Fibroblast of the conjunctiva (primary cell): ENCODE measurements at regions not wholly inside any gene's neighbourhood (a gene's known extent, or its start where the extent isn't known, plus 50 kb on each side); places are given as distances from the start of the nearest gene placed in this dataset.
"Not testable (repeated sequence)": the region's sequence is repeated elsewhere in the genome, so short reads cannot be mapped to it uniquely, and the experiment has no call there.

Experiments
- DNase-seq: peaks from one replicate; pipeline ENCODE4 v3.0.0-alpha.2; 2010; ENCODE audit warnings: low read depth

DNA sequence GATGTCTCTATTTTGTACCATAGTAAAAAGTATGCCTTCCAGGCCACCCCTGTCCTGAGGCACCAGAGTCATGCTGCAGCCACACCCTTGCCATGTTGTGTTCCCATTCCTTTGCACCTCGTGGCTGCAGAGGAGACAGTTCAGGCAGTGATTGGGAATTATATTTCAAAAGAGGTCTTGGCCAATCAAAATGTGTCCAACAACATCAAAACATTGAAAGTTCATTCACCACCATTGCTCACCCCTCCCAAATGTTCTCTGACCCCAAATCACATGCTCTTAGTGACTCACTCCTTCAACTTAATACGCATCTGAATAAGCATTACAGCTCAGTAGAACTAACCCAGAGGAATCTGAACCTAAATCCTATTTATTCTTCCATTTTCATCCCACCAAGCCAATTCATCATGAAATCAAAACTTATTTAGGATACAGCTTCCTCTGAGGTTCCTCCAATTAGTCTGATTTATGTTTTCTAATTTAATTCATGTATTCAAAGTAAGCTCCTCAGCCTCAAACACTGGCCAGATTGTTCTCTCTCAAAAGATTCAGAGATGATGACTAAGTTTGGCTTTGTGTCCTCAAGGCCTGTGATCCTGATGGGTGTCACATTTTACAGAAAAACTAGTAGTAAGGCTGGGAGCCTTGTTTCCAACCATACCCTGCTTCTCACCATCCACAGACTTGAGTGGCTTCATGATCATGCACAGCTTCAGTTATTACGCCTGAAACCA is 323.2 kb upstream of the INTU start:
- DNase-seq = peak; percentile 49

DNA sequence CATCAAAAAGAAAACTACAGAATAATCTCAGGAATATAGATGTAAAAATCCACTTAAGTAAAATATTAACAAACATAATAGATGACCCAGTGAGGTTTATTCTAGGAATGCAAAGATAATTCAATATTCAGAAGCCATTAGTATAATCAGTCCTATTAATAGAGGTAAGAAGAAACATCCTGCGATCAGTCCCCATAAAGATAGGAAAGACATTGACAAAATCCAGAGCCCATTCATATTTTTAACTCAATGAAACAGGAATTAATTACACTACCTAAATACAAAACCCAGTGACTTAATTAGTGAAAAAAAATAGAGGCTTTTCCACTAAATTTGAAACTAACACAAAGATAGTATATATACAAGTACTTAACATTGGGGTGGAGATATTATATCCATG is 321.4 kb upstream of the INTU start:
- DNase-seq = no peak

DNA sequence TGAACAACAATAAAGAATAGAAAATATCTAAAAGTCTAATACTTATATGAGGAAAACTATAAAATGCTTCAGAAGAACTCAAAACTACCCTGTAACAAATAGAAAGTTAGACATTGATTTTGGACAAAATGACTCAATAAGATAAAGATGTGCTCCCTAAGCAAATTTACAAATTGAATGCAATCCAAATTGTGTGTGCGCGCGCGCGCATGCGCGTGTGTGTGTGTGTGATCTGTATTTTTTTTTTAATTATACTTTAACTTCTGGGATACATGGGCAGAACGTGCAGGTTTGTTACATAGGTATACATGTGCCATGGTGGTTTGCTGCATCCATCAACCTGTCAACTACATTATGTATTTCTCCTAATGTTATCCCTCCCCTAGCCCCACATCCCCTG is 320.8 kb upstream of the INTU start:
- no peak for DNase-seq

DNA sequence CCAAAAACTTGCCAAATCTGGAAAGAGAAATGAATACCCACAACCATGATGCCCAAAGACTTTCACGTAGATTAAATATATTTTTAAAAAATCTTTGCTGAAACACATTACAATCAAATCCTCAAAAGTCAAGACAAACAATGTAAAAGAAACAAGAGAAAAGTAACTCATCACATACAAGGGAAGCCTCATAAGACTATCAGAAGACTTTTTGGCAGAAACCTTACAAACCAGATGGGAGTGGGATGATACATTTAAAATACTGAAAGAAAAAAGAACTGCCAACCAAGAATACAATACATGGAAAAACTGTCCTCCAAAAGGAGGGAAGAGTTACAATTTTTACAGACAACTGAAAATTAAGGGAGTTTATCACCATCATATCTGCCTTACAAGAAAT is 319.0 kb upstream of the INTU start:
- DNase-seq = no peak

DNA sequence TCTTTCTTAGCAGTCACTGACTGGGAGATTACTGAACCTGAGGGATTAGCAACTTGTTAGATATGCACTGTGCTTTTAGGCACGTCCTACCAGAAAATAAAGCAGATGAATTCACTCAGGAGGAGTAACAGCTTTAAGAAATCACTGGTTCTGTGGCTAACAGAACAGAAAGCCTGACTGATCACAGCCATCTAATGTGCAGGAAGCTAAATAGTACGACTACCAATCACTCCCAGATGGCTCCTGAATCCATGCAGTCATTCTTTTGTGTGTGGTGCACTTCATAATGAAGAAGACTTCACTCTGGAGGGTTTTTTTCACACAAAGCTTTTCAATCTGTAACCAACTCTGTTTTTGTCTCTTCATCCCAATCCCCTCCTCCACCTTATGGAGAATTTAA is 305.3 kb upstream of the INTU start:
- DNase-seq = no peak

DNA sequence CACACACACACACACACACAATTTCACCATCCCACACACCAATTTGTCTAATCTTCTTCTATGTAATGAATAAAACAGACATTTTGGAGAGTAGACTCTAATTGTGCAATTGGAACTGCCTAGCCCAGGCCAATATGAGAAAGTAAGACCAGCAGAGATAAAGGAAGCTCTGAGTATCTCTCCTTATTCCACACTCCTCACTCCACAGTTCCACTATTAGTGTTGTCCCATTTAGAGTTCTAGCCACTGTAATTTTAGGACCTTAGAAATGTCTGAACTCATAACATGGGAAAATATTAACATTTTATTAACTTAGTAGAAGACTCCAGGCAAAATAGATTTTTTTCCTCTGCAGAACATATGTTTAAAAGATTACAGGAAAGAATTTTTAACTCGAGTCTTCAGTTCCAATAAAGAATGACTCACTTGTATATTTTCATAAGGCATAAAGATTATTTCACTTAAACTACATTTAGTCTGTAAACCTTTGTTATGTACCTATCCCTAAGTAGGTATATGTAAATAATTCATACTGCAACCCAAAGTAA is 297.6 kb upstream of the INTU start:
- DNase-seq = no peak

DNA sequence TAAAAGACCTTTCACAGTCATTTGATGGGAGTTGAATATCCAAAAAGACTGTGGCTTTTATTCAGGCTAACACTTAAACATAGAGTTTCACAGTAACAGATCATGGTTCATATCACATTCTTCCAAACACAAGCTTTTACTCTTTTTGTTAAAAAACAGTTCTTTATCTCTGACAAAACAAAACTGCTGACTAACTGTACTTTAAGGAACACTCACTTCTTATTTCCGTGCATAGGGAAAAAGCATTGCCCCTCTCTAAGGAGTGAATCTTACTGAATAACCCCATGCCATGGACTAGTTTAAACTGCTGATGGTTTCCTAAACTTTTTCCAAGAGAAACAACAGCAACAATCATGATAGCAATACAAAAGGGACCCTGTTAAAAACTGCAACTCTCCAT is 297.0 kb upstream of the INTU start:
- DNase-seq = no peak

DNA sequence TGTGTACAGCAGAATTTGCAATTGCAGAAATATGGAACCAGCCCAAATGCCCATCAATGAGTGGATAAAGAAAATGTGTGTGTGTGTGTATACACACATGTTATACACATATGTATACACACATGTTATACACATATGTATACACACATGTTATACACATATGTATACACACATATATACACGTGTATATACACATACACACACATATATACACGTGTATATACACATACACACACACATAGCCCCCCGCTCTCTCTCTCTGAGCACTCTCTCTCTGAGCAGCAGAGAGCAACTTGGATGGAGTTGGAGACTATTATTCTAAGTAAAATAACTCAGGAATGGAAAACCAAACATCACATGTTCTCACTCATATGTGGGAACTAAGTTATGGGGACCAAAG is 289.6 kb upstream of the INTU start:
- DNase-seq = not testable (repeated sequence)

DNA sequence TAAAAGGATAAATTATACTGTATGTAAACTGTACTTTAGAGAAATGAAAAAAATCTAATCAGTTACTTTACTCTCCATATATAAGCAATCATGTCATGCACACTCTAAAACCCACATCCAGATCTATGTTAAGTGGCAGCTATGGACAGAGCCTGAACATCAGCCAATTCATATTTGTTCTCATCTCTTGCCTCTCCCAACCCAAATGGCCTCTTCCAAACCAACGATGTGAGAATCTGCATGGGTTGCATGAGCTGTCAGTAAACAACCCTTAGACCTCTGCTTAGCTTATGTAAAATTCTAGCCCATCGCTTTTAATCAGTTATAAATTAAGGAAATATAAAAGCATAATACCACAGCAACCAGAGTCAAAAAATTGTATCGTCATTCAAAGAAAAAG is 288.7 kb upstream of the INTU start:
- DNase-seq = no peak

DNA sequence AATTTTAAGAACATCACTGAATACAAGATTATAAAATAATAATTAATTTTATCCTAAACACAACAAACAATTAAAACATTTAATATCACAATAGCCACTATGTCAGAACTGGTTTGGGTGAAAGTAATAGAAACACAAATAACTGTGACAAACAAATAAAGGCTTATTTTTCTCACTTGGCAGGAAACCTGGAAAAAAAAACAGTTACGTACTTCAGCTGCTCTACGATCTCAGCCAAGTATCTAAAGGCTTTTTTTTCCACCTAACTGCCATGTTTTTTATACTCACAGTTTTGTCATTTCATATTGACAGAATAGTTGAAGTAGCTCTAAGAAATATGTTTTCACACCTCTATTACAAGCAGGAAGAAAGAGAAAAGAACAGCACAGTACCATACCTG is 284.8 kb upstream of the INTU start:
- DNase-seq = no peak

DNA sequence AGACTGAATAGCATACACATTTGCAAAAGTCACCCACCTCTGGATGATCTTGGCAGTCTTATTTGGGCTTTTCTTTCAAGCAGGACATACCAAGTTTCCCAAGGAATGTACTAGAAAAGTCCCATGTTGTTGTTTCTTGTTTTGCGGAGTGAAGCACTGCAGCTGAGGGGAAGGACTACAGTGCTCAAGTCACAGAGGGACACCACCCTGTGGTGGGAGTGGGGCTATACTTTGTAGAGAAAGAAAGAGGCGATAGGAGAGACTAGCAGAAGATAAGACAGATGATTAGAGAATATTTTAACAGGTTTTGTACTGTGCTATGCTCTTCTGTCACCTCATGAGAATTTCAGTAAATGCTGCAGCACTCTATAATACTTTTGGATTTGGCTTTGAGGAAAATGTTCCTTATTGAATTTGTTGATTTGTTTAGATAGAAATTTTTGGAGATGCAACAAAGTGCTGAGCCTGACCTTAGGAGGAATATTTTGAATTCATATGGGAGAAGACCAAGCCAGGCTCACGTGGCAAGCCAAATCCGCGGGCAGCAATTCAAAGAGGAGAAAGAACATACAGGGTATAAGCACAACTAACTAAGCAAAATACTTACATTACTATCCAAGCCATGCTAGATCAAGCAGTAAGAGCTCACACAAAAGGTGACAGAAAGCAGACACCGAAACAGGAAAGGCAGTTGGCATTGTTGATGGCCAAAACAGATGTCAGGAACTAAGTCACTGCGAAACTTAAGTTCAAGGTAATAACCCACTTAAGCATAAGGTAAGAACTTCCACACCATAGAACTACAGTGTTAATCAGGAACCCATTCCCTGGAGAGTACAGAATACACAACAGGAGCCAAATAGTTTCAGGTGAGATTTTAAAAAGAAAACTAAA is 280.3 kb upstream of the INTU start:
- no peak for DNase-seq

DNA sequence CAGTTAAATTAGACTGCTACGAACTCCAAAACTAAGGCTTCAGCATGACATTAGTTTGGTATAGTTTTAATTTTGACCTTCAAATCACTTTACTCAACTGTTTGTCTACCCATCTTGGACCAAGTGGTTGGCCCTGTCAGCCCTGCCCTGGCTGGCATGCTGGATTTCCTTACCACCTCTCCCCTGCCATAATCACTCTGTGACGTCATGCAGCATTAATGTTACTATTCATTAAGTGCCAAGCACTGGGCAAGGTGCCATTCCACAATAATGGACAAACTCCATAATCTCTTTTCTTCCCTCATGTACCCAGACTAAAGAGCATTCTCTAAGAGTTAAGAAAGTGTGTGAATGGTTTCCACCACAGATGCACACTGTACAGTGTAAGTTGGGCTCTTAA is 277.0 kb upstream of the INTU start:
- DNase-seq = no peak

DNA sequence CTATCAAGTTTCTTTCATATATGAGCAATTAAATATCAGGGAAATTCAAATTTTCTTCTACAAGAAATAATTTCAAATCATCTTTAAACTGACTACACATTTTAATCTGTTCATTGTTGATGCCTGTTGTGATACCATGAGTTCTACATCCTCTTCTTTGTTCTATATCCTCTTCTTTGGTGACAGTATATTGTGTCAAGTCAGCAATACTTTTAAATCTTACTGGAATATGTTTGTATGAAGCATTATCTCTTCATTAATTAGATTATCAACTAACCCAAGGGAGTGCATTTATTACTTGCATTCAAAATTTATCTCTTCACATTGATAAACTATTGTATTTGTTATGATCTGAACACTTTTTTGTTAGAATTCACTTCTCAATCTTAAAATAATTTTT is 275.0 kb upstream of the INTU start:
- DNase-seq = no peak

DNA sequence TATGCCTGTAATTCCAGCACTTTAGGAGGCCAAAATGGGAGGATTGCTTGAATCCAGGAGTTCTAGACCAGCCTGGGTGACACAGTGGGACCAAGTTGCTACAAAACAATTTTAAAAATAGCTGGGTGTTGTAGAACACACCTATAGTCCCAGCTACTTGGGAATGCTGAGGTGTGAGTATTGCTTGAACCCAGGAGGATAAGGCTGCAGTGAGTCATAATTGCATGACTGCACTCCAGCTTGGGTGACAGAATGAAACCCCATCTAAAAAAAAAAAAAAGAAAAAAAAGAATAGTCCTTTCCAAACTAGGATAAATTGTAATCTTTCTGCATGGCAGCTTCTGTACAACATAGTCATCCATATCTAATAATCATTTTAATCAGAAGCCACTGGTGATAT is 270.1 kb upstream of the INTU start:
- no peak for DNase-seq

DNA sequence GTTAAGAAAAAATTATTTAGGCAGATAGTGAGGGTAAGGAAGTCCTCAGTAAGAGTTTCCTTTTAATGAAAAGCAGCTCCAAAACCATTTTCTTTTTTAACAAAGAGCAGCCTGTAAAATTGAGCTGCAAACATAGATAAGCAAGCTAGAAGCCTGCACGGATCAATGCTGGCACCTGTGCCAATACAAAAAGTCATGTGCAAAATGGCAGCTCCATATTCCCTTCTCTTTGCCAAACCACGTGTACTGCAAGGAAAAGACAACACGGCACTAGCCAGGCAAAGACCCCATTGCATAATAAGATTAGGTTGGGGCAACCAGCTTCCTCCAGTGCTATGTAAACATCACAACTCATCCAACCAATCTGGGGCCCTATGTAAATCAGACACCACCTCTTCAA is 268.4 kb upstream of the INTU start:
- no peak for DNase-seq

DNA sequence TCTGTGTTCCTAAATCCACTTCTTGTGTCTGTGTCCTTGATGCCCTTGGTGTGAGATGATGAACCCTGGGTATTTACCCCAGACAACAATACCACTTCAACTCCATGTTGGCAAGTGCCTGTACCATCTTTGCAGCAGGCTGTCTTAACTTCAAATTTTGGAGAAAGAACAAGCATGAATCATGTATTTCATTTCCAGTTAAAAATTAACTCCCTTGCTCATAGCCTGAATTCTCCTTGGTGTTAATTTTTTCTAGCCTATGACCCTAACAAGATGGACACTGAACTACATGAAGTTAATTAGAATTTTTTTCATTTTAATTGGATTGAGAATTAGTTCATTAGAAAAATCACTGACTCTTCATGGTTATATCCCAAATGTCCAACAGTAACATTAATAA is 267.8 kb upstream of the INTU start:
- no peak for DNase-seq

DNA sequence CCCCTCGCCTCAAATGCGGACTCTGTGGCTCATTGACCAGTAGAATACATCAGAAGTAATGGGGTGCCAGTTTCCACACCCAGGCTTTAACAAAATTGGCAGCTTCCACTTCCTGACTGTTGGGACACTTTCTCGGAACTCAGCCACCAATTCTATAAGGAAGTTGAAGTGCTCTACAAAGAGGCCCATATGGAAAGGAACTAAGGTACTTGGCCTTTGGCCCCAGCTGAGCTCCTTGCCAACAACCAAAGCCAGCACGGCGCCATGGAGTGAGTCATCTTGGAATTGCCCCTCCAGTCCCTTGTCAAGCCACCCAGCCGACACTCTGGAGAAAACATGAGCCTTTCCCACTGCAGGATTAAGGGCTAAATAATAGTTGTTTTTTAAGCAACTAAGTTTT is 262.2 kb upstream of the INTU start:
- no peak for DNase-seq

DNA sequence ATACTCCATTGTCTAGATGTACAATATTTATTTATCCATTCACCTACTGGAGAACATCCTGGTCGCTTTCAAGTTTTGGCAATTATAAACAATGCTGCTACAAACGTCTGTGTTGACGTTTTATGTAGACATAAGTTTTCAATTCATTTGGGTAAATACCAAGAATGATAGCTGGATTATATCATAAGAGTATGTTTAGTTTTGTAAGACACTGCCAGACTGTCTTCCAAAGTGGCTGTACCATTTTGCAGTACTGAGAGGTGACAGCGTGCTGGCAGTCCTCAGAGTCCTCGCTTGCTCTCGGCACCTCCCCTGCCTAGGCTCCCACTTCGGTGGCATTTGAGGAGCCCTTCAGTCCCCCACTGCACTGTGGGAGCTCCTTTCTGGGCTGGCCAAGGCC is 253.3 kb upstream of the INTU start:
- DNase-seq = no peak

DNA sequence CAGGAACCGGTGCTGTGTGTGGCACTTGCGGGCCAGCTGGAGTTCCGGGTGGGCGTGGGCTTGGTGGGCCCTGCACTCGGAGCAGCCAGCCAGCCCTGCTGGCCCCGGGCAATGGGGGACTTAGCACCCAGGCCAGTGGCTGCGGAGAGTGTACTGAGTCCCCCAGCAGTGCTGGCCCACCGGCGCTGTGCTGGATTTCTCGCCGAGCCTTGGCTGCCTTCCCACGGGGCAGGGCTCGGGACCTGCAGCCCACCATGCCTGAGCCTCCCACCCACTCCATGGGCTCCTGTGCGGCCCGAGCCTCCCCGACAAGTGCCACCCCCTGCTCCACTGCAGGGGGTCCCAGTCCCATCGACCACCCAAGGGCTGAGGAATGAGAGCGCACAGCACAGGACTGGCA is 252.8 kb upstream of the INTU start:
- DNase-seq = not testable (repeated sequence)

DNA sequence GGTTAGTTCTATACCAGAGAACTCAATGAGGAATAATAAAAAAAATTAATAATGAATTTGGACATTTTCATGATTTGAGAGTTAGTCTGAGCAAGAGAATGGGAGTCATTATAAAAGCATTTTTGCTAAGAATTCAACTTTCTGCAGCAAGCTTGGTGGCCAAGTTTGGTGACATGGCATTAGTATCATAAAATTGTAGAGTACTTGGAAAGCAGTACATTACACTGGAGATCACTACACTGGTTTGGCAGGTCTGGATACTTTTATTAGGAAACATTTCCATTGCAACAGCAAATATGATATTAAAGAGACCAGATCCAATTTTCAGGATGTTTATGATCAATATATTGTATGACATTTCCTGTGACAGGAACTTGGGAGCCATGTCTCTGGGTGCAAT is 249.1 kb upstream of the INTU start:
- DNase-seq = no peak

DNA sequence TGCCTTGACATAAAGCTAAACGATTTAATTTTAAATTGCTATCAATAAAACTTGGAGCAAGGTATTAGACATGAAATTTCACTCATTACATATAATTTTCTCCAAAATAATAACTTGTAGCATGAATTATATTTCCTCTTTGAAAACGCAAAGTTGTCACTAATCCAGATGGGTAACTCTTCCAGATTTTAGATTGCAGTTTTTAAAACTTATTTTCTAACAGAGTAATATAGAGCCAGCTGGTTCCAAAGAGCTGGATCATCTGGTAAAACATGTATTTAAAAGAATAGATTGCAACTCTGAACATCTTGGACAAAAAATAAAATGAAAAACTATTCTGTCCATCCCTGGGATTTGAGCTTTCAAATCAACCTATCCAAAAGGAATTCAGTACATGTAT is 238.2 kb upstream of the INTU start:
- no peak for DNase-seq

DNA sequence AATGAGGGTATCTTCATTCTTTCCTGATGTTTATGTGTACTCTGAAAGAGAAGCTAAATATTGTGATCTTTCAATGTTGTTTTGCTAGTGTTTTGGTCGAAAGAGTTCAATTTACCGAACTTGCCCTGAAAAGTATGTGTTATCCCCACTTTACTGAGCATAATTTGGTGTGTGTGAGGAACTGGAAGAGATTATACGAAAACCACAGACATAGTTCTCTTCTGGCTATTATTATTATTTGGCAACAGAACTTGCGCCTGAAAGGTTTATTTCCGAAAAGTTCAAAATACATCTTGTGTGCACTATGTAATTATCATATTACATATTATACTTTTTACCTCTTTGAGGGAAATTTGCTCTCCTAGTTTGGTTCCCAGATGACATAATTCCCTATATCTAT is 232.5 kb upstream of the INTU start:
- no peak for DNase-seq

DNA sequence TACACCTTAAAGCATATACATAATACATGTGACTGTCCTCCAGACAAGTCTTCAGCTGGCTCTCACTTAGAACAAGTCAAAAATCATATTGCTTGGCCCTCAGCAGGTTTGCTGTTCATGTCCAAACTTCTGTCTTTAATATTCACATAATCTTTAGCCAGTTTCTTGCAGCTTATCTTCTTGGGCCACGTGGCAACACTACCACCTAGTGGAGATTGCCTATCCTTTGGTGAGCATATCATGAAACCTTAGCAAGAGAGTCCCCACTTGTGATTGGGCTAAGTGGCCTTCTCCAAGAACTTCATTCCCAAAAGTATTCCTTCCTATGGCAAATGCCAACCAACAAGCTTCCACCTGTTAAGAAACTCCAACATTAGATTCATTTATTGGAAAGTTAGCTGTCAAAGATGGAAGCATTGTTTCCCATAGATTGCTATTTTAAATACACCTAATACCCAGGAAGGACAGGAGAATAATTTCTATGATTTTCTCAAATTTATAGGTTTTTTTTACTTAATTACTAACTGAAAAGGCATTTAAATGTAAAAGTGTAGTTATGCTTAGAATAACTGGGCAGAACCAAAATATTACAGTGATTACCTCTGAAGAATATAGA is 231.9 kb upstream of the INTU start:
- DNase-seq = peak; percentile 82
